BLaER1 treated with 17β-estradiol and CSF1 and Interleukin-3, amounts not matched to agents 10 nM and 100 nM (cell line): ENCODE measurements at regions not wholly inside any gene's neighbourhood (a gene's known extent, or its start where the extent isn't known, plus 50 kb on each side); places are given as distances from the start of the nearest gene placed in this dataset.

Experiments
- H3K27ac ChIP-seq, 11 experiments: shearing (Covaris generic); formaldehyde crosslinking; 2 replicates each; pipeline ENCODE4 v1.8.1; 2022
- H3K27me3 ChIP-seq, 11 experiments: shearing (Covaris generic); formaldehyde crosslinking; 2 replicates each; pipeline ENCODE4 v1.8.1; 2022
- H3K36me3 ChIP-seq, 11 experiments: shearing (Covaris generic); formaldehyde crosslinking; 2 replicates each; pipeline ENCODE4 v1.8.1; 2022
- H3K4me1 ChIP-seq, 10 experiments: shearing (Covaris generic); formaldehyde crosslinking; 2 replicates each; pipeline ENCODE4 v1.8.1; 2022
- H3K4me2 ChIP-seq, 11 experiments: shearing (Covaris generic); formaldehyde crosslinking; 2 replicates each; pipeline ENCODE4 v1.8.1; 2022
- H3K4me3 ChIP-seq, 10 experiments: shearing (Covaris generic); formaldehyde crosslinking; 2 replicates each; pipeline ENCODE4 v1.8.1; 2022
- H3K9ac ChIP-seq, 11 experiments: shearing (Covaris generic); formaldehyde crosslinking; 2 replicates each; pipeline ENCODE4 v1.8.1; 2022
- H3K9me3 ChIP-seq, 11 experiments: shearing (Covaris generic); formaldehyde crosslinking; replicated peaks in 1 of 11; 2 replicates each; pipeline ENCODE4 v1.8.1; 2022
- H4K20me1 ChIP-seq, 11 experiments: shearing (Covaris generic); formaldehyde crosslinking; 2 replicates each; pipeline ENCODE4 v1.8.1; 2022
- Cebpa-rat ChIP-seq, 11 experiments: shearing (Covaris generic); IDR thresholded peaks; 2 replicates each; pipeline ENCODE4 v1.8.1; 2022

DNA sequence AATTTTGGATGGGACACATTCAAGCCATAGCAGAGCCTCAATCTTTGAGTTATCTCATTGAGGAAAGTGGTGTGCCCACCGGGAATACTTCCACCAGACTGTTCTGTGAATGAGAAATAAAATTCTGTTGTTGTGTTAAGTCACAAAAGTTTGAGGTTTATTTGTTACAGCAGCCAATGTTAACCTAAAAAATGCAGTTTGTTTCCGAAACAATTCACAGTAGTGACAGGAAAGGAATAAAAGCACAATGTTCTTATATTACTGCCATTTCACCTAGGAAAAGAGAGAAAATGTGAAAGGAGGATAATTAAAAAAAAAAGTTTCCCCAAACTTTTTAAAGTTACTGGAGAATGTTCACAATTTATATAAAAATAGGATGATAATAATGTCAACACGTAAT is 344.6 kb downstream of the CD83 start:
- Histone ChIP-seq H3K27ac (no peak overlapping the region), H3K4me3 (no peak overlapping the region), H3K9me3 (peaks cover 4 to 68% (median 45%) of the 10 kb centered on the region in 11 experiments; a peak in 21 of 22 replicates), H3K4me2 (no peak overlapping the region), H3K36me3 (no peaks in the 10 kb centered on the region), H3K27me3 (no peaks in the 10 kb centered on the region), H3K4me1 (peaks cover 0 to 8% (median 0%) of the 10 kb centered on the region in 10 experiments; a peak in 1 of 20 replicates), H3K9ac (no peak overlapping the region), H4K20me1 (no peaks in the 10 kb centered on the region)
- TF ChIP-seq Cebpa-rat (IDR thresholded peaks at IDR 0.05), result no peak

- no peak overlapping the region for H3K4me2 ChIP-seq
- no peaks in the 10 kb centered on the region for H3K36me3 ChIP-seq
- H4K20me1 ChIP-seq, result no peaks in the 10 kb centered on the region
- H3K27ac ChIP-seq, result no peak overlapping the region
- H3K4me1 ChIP-seq, result peaks cover 0 to 8% (median 0%) of the 10 kb centered on the region in 10 experiments; a peak in 3 of 20 replicates
- H3K4me3 ChIP-seq, result no peak overlapping the region
- H3K9ac ChIP-seq, result no peak overlapping the region
- no peak for TF ChIP-seq Cebpa-rat (IDR thresholded peaks at IDR 0.05)
- peaks cover 4 to 69% (median 49%) of the 10 kb centered on the region in 11 experiments; a peak in 21 of 22 replicates for H3K9me3 ChIP-seq
- no peaks in the 10 kb centered on the region for H3K27me3 ChIP-seq
These were observed 345.0 kb downstream of the CD83 start for GRCh38 chr6:14462566-14462965.

DNA sequence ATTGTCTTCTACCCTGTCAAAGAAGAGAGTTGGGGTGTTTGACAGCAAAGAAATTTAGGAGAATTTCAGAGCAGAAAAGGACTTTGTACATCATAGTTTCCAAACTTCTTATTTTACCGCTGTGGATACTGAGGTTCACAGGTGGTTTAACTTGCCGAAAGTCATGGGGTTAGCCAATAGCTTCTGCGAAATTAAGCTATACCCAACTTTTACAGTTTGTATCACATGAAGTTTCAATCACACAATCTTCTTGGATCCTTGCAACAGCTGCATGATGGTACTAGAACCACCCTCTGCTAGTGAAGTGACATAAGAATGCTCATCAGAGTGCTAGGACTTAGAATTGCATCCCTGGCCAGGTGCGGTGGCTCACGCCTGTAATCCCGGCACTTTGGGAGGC is 345.5 kb downstream of the CD83 start:
- TF ChIP-seq Cebpa-rat (IDR thresholded peaks at IDR 0.05), result no peak
- no peak overlapping the region for H3K9ac ChIP-seq
- H3K36me3 ChIP-seq, result no peaks in the 10 kb centered on the region
- H3K4me2 ChIP-seq, result no peak overlapping the region
- H3K27ac ChIP-seq, result no peak overlapping the region
- no peaks in the 10 kb centered on the region for H4K20me1 ChIP-seq
- peaks cover 0 to 13% (median 0%) of the 10 kb centered on the region in 10 experiments; a peak in 6 of 20 replicates for H3K4me1 ChIP-seq
- no peaks in the 10 kb centered on the region for H3K27me3 ChIP-seq
- no peak overlapping the region for H3K4me3 ChIP-seq
- peaks cover 4 to 75% (median 54%) of the 10 kb centered on the region in 11 experiments; a peak in 21 of 22 replicates for H3K9me3 ChIP-seq

DNA sequence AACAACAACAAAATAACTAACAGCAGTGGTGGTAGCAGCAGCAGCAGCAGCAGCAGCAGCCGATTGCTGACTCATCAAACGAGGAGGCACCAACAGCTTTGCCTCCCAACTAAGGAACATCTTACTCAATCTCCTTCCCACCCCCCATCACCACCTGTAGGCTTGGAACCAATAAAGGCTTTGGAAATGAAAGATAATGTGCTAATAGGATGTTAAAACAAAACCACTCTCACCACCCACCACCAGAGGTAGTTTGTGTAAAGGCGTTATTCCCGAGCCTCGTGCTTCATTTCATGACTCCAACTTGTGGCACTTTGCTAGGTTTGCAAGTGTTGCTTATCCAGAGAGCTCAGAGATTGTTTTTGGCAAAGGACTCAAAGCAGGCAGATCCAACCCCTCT is 346.5 kb downstream of the CD83 start:
- H3K4me2 ChIP-seq, result no peak overlapping the region
- peaks cover 9 to 84% (median 64%) of the 10 kb centered on the region in 11 experiments for H3K9me3 ChIP-seq
- TF ChIP-seq Cebpa-rat (IDR thresholded peaks at IDR 0.05), result no peak
- no peak overlapping the region for H3K4me3 ChIP-seq
- H3K36me3 ChIP-seq, result no peaks in the 10 kb centered on the region; a peak in 1 of 22 replicates
- no peaks in the 10 kb centered on the region for H4K20me1 ChIP-seq
- H3K27ac ChIP-seq, result no peak overlapping the region
- no peaks in the 10 kb centered on the region for H3K27me3 ChIP-seq
- no peak overlapping the region for H3K9ac ChIP-seq
- peaks cover 0 to 22% (median 3%) of the 10 kb centered on the region in 10 experiments; a peak in 7 of 20 replicates for H3K4me1 ChIP-seq

DNA sequence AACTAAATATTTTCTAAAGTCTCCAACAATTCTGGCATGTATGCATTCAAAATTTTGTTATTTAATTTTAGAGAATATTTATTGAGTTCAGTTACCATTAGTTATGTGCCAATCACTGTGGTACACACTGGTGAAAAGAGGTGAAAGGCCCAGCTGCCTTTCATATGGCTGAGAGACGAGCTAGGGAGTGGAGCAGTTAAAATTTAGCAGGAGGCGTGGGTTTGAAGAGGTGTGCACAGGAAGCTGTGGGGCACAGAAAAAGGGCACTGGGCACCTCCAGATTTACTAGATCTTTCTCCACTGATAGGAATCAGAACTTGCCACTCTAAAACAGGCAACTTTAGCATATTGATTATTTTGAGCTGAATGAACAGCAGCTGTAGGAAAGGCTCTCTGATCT is 347.1 kb downstream of the CD83 start:
- no peak overlapping the region for H3K9ac ChIP-seq
- H3K9me3 ChIP-seq, result peaks cover 16 to 85% (median 70%) of the 10 kb centered on the region in 11 experiments
- no peaks in the 10 kb centered on the region; a peak in 1 of 22 replicates for H3K36me3 ChIP-seq
- no peak for TF ChIP-seq Cebpa-rat (IDR thresholded peaks at IDR 0.05)
- peaks cover 0 to 22% (median 3%) of the 10 kb centered on the region in 10 experiments; a peak in 7 of 20 replicates for H3K4me1 ChIP-seq
- H3K27me3 ChIP-seq, result no peaks in the 10 kb centered on the region
- no peak overlapping the region for H3K4me3 ChIP-seq
- H3K27ac ChIP-seq, result no peak overlapping the region
- H4K20me1 ChIP-seq, result no peaks in the 10 kb centered on the region
- no peak overlapping the region for H3K4me2 ChIP-seq

DNA sequence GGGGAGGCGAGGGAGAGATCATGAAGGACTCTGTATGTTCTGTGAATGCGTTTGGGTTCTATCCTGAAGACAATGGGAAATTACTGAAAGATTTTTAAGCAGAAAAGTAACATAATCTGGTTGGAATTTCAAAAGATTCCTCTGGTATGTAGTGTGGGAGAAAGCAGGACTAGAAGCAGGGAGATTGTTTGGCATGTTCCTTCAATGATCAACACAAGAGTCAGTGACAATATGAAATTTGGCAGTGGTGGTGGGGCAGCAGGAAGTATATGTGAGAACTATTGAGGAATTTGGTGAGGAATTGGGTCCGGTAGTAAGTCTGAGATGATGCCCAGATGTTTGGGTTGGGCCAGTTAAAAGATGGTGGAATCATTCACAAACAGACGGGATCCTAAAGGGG is 348.7 kb downstream of the CD83 start:
- no peak overlapping the region for H3K4me2 ChIP-seq
- H3K36me3 ChIP-seq, result no peaks in the 10 kb centered on the region; a peak in 1 of 22 replicates
- no peak overlapping the region for H3K9ac ChIP-seq
- no peaks in the 10 kb centered on the region for H3K27me3 ChIP-seq
- no peak for TF ChIP-seq Cebpa-rat (IDR thresholded peaks at IDR 0.05)
- H3K4me1 ChIP-seq, result peaks cover 0 to 22% (median 3%) of the 10 kb centered on the region in 10 experiments; a peak in 8 of 20 replicates
- H3K27ac ChIP-seq, result no peak overlapping the region
- H3K9me3 ChIP-seq, result peaks cover 17 to 93% (median 74%) of the 10 kb centered on the region in 11 experiments
- H4K20me1 ChIP-seq, result no peaks in the 10 kb centered on the region
- no peak overlapping the region for H3K4me3 ChIP-seq

- Histone ChIP-seq H3K9me3 (peaks cover 17 to 93% (median 74%) of the 10 kb centered on the region in 11 experiments), H3K4me2 (peak overlapping the region in 2 of 11 experiments; percentile 20 to 30; a peak in 2 of 22 replicates), H3K27me3 (no peaks in the 10 kb centered on the region), H3K4me3 (no peak overlapping the region), H3K9ac (no peak overlapping the region), H3K4me1 (peaks cover 2 to 26% (median 7%) of the 10 kb centered on the region in 10 experiments), H3K36me3 (no peaks in the 10 kb centered on the region; a peak in 2 of 22 replicates), H3K27ac (no peak overlapping the region), H4K20me1 (no peaks in the 10 kb centered on the region)
- TF ChIP-seq Cebpa-rat (IDR thresholded peaks at IDR 0.05), result no peak
These were observed 350.0 kb downstream of the CD83 start for GRCh38 chr6:14467591-14467990.

- no peak for TF ChIP-seq Cebpa-rat (IDR thresholded peaks at IDR 0.05)
- peak overlapping the region in 4 of 11 experiments; percentile 7 to 30 (median 15); a peak in 4 of 22 replicates for H3K4me2 ChIP-seq
These were observed 351.2 kb downstream of the CD83 start for GRCh38 chr6:14468647-14469321.

GRCh38 chr6:14470101-14470500 is 352.5 kb downstream of the CD83 start:
- Histone ChIP-seq H3K36me3 (no peaks in the 10 kb centered on the region; a peak in 2 of 22 replicates), H3K4me3 (no peak overlapping the region), H3K4me1 (peaks cover 9 to 38% (median 21%) of the 10 kb centered on the region in 10 experiments), H4K20me1 (no peaks in the 10 kb centered on the region), H3K4me2 (0 out of 22 replicates have a peak overlapping the region, but pooled peaks of 1 of the 11 experiments have one; percentile 10), H3K9ac (no peak overlapping the region), H3K27me3 (no peaks in the 10 kb centered on the region), H3K27ac (0 out of 22 replicates have a peak overlapping the region, but pooled peaks of 1 of the 11 experiments have one; percentile 6), H3K9me3 (peaks cover 17 to 83% (median 65%) of the 10 kb centered on the region in 11 experiments)
- TF ChIP-seq Cebpa-rat (IDR thresholded peaks at IDR 0.05), result no peak

More at GRCh38 chr6:14468647-14469321, 351.2 kb downstream of the CD83 start:
- H3K9me3 ChIP-seq, result peaks cover 17 to 86% (median 70%) of the 10 kb centered on the region in 11 experiments
- H3K4me3 ChIP-seq, result peak overlapping the region in 1 of 10 experiments; percentile 11; a peak in 1 of 20 replicates
- peaks cover 9 to 38% (median 19%) of the 10 kb centered on the region in 10 experiments for H3K4me1 ChIP-seq
- no peaks in the 10 kb centered on the region; a peak in 2 of 22 replicates for H3K36me3 ChIP-seq
- no peak overlapping the region for H3K9ac ChIP-seq
- H3K27ac ChIP-seq, result no peak overlapping the region
- no peaks in the 10 kb centered on the region for H4K20me1 ChIP-seq
- no peaks in the 10 kb centered on the region for H3K27me3 ChIP-seq
